ENCODE measurements at regions not wholly inside any gene's neighbourhood (a gene's known extent, or its start where the extent isn't known, plus 50 kb on each side); places are given as distances from the start of the nearest gene placed in this dataset.

- no peak for DNase-seq (ENCODE audit: extremely low read depth in 1 of 2, low read depth in 1 of 2)
Observed at GRCh38 chr2:17085546-17086202, 420.0 kb upstream of the CYRIA start.

- DNase-seq (ENCODE audit: extremely low read depth in 1 of 2, low read depth in 1 of 2): no peak
Observed at GRCh38 chr2:17084877-17085276, 419.2 kb upstream of the CYRIA start.

GRCh38 chr2:17083902-17084301 is 418.3 kb upstream of the CYRIA start:
- no peak for DNase-seq (ENCODE audit: extremely low read depth in 1 of 2, low read depth in 1 of 2)

- no peak for DNase-seq (ENCODE audit: extremely low read depth in 1 of 2, low read depth in 1 of 2)
Observed at GRCh38 chr2:17079262-17079661, 413.6 kb upstream of the CYRIA start.

GRCh38 chr2:17076533-17076932 is 410.9 kb upstream of the CYRIA start:
- DNase-seq (ENCODE audit: extremely low read depth in 1 of 2, low read depth in 1 of 2): no peak

- no peak for DNase-seq (ENCODE audit: extremely low read depth in 1 of 2, low read depth in 1 of 2)
Observed at GRCh38 chr2:17070711-17071110, 405.1 kb upstream of the CYRIA start.

- no peak for DNase-seq (ENCODE audit: extremely low read depth in 1 of 2, low read depth in 1 of 2)
Observed at GRCh38 chr2:17069564-17069963, 403.9 kb upstream of the CYRIA start.

GRCh38 chr2:17068021-17068420 is 402.4 kb upstream of the CYRIA start:
- no peak for DNase-seq (ENCODE audit: extremely low read depth in 1 of 2, low read depth in 1 of 2)

GRCh38 chr2:17065536-17065935 is 399.9 kb upstream of the CYRIA start:
- DNase-seq (ENCODE audit: extremely low read depth in 1 of 2, low read depth in 1 of 2): no peak

GRCh38 chr2:17061028-17061427 is 395.4 kb upstream of the CYRIA start:
- DNase-seq (ENCODE audit: extremely low read depth in 1 of 2, low read depth in 1 of 2): no peak

GRCh38 chr2:17059458-17059857 is 393.8 kb upstream of the CYRIA start:
- DNase-seq (ENCODE audit: extremely low read depth in 1 of 2, low read depth in 1 of 2): no peak

GRCh38 chr2:17058772-17059402 is 393.3 kb upstream of the CYRIA start:
- DNase-seq (ENCODE audit: extremely low read depth in 1 of 2, low read depth in 1 of 2): no peak

GRCh38 chr2:17057109-17058017 is 391.7 kb upstream of the CYRIA start:
- no peak for DNase-seq (ENCODE audit: extremely low read depth in 1 of 2, low read depth in 1 of 2)

- no peak for DNase-seq (ENCODE audit: extremely low read depth in 1 of 2, low read depth in 1 of 2)
Observed at GRCh38 chr2:17056236-17056635, 390.6 kb upstream of the CYRIA start.

- no peak for DNase-seq (ENCODE audit: extremely low read depth in 1 of 2, low read depth in 1 of 2)
Observed at GRCh38 chr2:17052001-17052400, 386.4 kb upstream of the CYRIA start.

GRCh38 chr2:17051538-17051937 is 385.9 kb upstream of the CYRIA start:
- DNase-seq (ENCODE audit: extremely low read depth in 1 of 2, low read depth in 1 of 2): no peak

GRCh38 chr2:17043173-17043572 is 377.5 kb upstream of the CYRIA start:
- no peak for DNase-seq (ENCODE audit: extremely low read depth in 1 of 2, low read depth in 1 of 2)

- no peak for DNase-seq (ENCODE audit: extremely low read depth in 1 of 2, low read depth in 1 of 2)
Observed at GRCh38 chr2:17036361-17036760, 370.7 kb upstream of the CYRIA start.

GRCh38 chr2:17035010-17035409 is 369.4 kb upstream of the CYRIA start:
- no peak for DNase-seq (ENCODE audit: extremely low read depth in 1 of 2, low read depth in 1 of 2)

- DNase-seq (ENCODE audit: extremely low read depth in 1 of 2, low read depth in 1 of 2): no peak
Observed at GRCh38 chr2:17030047-17030446, 364.4 kb upstream of the CYRIA start.

GRCh38 chr2:17012297-17012696 is 346.7 kb upstream of the CYRIA start:
- DNase-seq (ENCODE audit: extremely low read depth in 1 of 2, low read depth in 1 of 2): no peak

GRCh38 chr2:17010104-17010503 is 344.5 kb upstream of the CYRIA start:
- no peak for DNase-seq (ENCODE audit: extremely low read depth in 1 of 2, low read depth in 1 of 2)

Measured in activated CD8-positive, alpha-beta memory T cell treated with anti-CD3 and anti-CD28 coated beads for 1 hour (primary cell).